SJSA1 (cell line): ENCODE measurements at regions not wholly inside any gene's neighbourhood (a gene's known extent, or its start where the extent isn't known, plus 50 kb on each side); places are given as distances from the start of the nearest gene placed in this dataset.
A peak's percentile ranks its signal among the peaks of the same experiment; 100 is the strongest.
"Not testable (repeated sequence)": the region's sequence is repeated elsewhere in the genome, so short reads cannot be mapped to it uniquely, and the experiment has no call there.

Experiments used
- DNase-seq, 2 experiments: peaks; one replicate each; pipeline ENCODE4 v3.0.0-alpha.2; 2015 to 2020; ENCODE audit warnings: low spot score in 2 of 2, low read depth in 1 of 2
- H3K27ac ChIP-seq: fragments of 250-450 bp; sonication (Bioruptor Pico); 2 replicates; pipeline ENCODE4 v1.5.1; 2020; ENCODE audit warnings: mild to moderate bottlenecking, moderate library complexity
- H3K27me3 ChIP-seq: fragments of 250-450 bp; sonication (Bioruptor Pico); replicated peaks from 2 replicates; pipeline ENCODE4 v1.5.1; 2020; ENCODE audit warnings: mild to moderate bottlenecking, moderate library complexity
- H3K36me3 ChIP-seq: fragments of 250-450 bp; sonication (Bioruptor Pico); 2 replicates; pipeline ENCODE4 v1.5.1; 2020; ENCODE audit warnings: mild to moderate bottlenecking
- H3K4me1 ChIP-seq: fragments of 250-450 bp; sonication (Bioruptor Pico); replicated peaks from 2 replicates; pipeline ENCODE4 v1.6.1; 2021; ENCODE audit warnings: mild to moderate bottlenecking
- H3K4me3 ChIP-seq: fragments of 250-450 bp; sonication (Bioruptor Pico); 2 replicates; pipeline ENCODE4 v1.5.1; 2020; ENCODE audit warnings: mild to moderate bottlenecking
- H3K9me3 ChIP-seq: fragments of 250-450 bp; sonication (Bioruptor Pico); replicated peaks from 2 replicates; pipeline ENCODE4 v1.5.1; 2020; ENCODE audit warnings: mild to moderate bottlenecking

DNA sequence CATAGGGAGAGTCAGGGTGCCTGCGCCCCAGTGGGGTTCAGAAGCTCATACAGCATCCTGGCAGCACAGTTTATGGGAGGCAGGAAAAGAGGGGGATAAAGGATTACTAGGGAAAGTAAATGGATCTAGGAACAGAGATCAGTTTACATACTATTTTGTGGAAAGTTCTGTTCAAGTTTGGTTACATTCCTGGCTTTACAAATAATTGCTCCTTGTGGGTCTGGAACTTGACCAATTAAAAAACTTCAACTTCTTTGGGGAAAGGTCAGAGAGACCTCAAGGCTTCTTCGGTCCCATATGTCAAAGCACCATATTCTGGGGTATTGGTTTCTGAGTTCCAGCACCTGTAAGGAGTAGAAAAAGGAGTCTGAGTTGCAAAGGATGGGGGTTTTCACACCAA is 64.1 kb downstream of the ZDHHC19 start:
- no peak overlapping the region for H3K4me3 ChIP-seq
- no peaks in the 10 kb centered on the region; the same call in none of the 2 replicates for H3K4me1 ChIP-seq
- no peak overlapping the region for H3K27ac ChIP-seq
- no peaks in the 10 kb centered on the region for H3K9me3 ChIP-seq
- H3K27me3 ChIP-seq, result no peaks in the 10 kb centered on the region
- DNase-seq, result no peak
- H3K36me3 ChIP-seq, result no peaks in the 10 kb centered on the region

DNA sequence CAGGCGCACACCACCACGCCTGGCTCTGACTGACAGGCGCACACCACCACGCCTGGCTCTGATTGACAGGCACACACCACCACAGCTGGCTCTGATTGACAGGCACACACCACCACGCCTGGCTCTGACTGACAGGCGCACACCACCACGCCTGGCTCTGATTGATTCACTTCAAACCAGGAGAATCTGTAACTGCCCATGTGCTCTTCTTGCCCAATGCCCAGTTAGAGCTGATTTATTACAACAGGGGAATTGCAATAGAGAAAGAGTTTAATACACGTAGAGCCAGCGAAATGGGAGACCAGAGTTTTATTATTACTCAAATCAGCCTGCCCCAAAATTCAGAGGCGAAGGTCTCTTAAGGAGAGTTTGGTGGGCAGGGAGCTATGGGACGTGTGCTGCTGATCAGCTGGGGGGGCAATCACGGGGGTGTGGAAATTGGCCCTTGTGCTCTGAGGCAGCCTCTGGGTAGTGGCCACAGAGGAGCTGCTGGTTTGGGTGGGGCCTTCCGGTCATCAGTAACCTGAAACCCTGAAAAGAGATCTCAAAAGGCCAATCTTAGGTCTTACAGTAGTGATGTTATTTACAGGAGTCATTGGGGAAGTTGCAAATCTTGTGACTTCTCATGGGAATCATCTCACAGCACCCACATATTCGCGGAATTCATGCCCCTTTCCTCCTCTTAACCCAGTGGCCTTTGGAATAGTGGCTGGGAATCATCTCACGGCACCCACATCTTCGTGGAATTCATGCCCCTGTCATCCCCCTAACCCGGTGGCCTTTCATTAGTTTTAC is 63.8 kb upstream of the TFRC start:
- DNase-seq, result no peak
- Histone ChIP-seq H3K4me3 (no peak overlapping the region), H3K27ac (no peak overlapping the region), H3K4me1 (no peaks in the 10 kb centered on the region; the same call in none of the 2 replicates), H3K27me3 (no peaks in the 10 kb centered on the region), H3K36me3 (no peaks in the 10 kb centered on the region), H3K9me3 (no peaks in the 10 kb centered on the region)

DNA sequence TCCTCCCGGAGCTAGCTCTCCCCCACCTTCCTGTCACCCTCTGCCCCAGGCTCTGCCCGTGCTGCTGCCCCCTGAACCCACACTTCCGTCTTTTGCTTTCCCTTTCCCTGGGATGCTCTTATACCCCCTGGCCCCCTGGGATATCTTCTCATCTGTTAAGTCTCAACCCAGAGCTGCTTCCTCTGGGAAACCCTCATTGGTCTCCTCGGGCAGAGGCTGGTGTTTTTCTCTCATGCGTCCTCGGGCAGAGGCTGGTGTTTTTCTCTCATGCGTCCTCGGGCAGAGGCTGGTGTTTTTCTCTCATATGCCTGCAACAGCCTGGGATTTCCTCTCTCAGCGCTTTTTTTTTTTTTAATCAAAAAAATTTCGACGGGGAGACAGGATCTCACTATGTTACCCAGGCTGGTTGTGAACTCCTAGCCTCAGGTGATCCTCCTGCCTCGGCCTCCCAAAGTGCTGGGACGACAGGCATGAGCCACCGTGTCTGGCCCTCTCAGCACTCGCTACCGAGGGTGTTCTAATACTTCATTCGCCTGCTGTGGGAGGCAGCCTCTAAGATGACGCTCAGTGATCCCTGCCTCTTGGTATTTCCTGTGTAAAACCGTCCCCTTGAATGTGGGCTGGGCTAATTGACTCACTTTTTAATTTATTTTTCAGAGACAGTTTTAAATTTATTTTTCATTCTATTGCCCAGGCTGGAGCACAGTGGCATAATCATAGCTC is 62.7 kb upstream of the TFRC start:
- H3K4me1 ChIP-seq, result no peaks in the 10 kb centered on the region; the same call in none of the 2 replicates
- peak in 1 of 2 experiments; percentile 17 for DNase-seq
- H3K36me3 ChIP-seq, result no peaks in the 10 kb centered on the region
- no peaks in the 10 kb centered on the region for H3K27me3 ChIP-seq
- H3K4me3 ChIP-seq, result no peak overlapping the region
- no peak overlapping the region for H3K27ac ChIP-seq
- no peaks in the 10 kb centered on the region for H3K9me3 ChIP-seq

DNA sequence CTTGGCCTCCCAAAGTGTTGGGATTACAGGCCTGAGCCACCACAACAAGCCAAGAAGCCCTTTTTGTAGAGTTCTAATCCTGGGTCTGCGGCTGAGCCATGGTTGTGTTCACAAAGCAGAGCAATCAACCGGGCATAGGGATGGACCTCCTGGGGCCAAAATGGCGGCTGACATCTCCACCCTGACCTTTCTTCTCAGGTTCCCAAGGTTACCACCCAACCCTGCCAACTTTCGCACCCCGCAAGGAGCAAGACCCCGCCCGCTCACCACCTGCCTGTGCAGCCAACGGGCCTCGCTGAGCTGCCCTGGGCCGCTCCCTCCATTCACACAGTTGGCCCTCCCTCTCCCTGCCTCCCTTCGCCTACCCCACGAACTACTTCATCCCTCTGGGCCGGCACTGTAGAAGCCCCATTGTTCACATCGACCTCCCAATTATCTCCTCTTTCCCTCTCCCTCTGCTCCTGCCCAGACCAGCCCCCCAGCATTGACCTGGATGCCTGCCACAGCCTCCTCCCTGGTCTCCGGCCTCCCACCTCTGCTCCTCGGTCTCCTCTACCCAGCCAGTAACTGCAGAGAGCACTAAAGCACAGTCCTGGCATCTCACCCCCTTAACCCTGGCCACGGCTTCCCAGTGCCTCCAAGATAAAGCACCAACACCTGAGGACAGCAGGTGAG is 62.0 kb upstream of the TFRC start:
- Histone ChIP-seq H3K36me3 (no peaks in the 10 kb centered on the region), H3K4me3 (no peak overlapping the region), H3K9me3 (no peaks in the 10 kb centered on the region), H3K27me3 (no peaks in the 10 kb centered on the region), H3K4me1 (no peaks in the 10 kb centered on the region; the same call in none of the 2 replicates), H3K27ac (no peak overlapping the region)
- no peak for DNase-seq

DNA sequence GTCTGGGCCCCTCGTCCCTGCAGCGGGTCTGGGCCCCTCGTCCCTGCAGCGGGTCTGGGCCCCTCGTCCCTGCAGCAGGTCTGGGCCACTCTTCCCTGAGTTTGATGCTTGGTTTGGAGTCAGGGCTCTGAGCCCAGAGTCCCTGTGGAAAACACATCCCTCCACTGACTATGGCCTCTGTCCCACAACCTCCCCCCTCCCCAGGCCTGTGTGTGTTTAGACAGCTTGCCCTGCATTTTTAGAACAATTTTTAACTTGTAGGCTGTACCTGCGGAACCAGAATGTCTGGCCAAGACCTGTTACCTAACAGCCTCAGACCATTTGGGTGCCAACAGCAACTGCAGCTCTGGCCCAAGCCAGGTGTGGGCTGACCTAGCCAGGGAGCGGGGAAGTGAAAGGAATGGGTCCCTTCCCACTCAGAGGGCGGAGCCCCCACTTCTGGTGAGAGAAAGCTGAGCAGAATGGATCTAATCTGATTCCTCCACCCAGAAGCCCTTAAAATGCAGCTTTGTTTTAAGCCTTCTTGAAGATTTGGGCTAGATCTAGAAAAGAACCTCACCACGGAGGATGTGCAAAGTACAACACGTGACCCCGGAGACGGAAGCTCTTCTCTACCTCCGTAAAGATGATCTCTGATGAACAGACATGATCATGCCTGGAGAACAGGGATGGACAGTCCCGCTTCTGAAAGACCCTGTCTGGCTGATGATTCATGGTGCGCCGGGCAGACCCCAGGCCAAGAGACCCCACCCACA is 60.5 kb upstream of the TFRC start:
- no peak for DNase-seq
- no peaks in the 10 kb centered on the region; the same call in none of the 2 replicates for H3K4me1 ChIP-seq
- H3K36me3 ChIP-seq, result no peaks in the 10 kb centered on the region
- H3K27me3 ChIP-seq, result no peaks in the 10 kb centered on the region
- H3K9me3 ChIP-seq, result no peaks in the 10 kb centered on the region
- no peak overlapping the region for H3K4me3 ChIP-seq
- no peak overlapping the region for H3K27ac ChIP-seq

DNA sequence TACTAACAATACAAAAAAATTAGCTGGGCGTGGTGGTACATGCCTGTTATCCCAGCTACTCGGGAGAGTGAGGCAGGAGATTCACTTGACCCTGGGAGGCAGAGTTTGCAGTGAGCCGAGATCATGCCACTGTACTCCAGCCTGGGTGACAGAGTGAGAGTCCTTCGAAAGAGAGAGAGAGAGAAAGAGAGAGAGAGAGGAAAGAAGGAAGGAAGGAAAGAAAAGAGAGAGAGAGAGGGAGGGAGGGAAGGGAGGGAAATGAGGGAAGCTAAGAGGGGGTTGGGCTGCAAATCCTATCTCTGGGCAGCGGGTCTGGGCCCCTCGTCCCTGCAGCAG is 59.9 kb upstream of the TFRC start:
- H3K9me3 ChIP-seq, result no peaks in the 10 kb centered on the region
- H3K36me3 ChIP-seq, result no peaks in the 10 kb centered on the region
- DNase-seq, result no peak
- H3K4me3 ChIP-seq, result no peak overlapping the region
- H3K27me3 ChIP-seq, result no peaks in the 10 kb centered on the region
- H3K4me1 ChIP-seq, result no peaks in the 10 kb centered on the region; the same call in none of the 2 replicates
- H3K27ac ChIP-seq, result no peak overlapping the region

DNA sequence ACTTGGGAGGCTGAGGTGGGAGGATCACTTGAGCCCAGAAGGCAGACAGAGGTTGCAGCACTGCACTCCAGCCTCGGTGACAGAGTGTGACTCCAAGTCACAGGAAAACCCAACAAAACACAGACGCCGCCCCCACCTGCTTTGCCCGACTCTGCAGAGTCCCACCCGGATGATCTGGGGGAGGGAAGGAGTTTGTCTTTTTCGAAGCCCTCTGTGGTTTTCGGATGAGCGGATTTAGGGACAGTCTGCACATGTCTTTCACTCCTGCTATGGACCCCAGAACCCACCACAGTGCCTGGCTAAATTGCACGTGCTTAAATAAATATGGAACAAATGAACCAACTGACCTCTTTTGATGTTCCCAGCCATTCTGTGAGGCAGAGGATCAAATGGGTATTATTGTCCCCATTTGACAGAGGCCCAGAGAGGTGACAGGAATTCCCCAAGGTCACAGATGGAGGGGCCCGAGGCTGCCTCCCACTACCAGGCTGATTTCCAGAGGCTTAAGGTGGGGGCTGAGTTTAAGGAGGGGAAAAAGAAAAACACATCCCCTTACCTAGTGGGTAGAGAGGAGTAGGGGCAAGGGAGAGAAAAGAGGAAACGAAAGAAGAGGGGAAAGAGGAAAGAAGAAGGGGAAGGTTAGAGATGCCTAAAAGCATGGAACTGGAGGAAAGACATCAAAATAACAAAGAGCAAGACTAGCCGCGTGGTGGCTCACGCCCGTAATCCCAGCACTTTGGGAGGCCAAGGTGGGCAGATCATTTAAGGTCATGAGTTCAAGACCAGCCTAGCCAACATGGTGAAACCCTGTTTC is 59.4 kb upstream of the TFRC start:
- Histone ChIP-seq H3K36me3 (no peaks in the 10 kb centered on the region), H3K27ac (no peak overlapping the region)

DNA sequence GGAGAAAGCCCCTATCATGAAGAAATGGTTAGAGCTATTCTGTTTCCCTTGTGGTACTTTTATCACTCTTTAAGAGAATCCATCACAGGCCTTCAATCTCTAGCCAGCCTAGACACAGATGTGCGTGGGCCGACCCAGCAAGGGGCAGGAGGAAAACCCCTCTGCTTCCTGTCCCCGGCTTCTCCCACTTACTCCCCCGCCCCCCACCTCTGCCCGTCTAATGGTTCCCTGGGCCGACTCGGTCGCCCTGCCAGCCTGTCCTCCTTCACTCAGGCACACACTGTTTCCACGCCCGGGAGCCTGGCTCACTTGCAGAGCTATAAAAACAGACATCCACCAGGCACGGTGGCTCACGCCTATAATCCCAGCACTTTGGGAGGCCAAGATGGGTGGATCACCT is 58.3 kb upstream of the TFRC start:
- Histone ChIP-seq H3K27me3 (no peaks in the 10 kb centered on the region), H3K4me3 (no peak overlapping the region), H3K27ac (no peak overlapping the region), H3K4me1 (no peaks in the 10 kb centered on the region; the same call in none of the 2 replicates), H3K9me3 (no peaks in the 10 kb centered on the region), H3K36me3 (no peaks in the 10 kb centered on the region)
- no peak for DNase-seq

More for the DNA sequence above, 59.4 kb upstream of the TFRC start:
- DNase-seq, result no peak
- Histone ChIP-seq H3K9me3 (no peaks in the 10 kb centered on the region), H3K27me3 (no peaks in the 10 kb centered on the region), H3K4me1 (no peaks in the 10 kb centered on the region; the same call in none of the 2 replicates), H3K4me3 (no peak overlapping the region)

DNA sequence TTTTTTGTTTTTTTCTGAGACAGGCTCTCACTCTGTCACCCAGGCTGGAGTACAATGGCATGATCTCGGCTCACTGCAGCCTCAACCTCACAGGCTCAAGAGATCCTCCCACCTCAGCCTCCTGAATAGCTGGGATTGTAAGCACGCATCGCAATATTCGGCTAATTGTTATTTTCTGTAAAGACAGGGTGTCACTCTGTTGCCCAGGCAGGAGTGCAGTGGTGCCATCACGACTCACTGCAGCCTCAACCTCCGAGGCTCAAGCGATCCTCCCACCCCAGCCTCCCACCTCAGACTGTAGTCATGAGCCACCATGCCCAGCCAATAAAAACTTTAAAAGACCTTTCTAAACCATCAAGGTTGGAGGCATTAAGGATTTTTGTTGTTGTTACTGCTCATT is 57.4 kb upstream of the TFRC start:
- H3K27ac ChIP-seq, result no peak overlapping the region
- no peaks in the 10 kb centered on the region for H3K36me3 ChIP-seq
- H3K9me3 ChIP-seq, result no peaks in the 10 kb centered on the region

DNA sequence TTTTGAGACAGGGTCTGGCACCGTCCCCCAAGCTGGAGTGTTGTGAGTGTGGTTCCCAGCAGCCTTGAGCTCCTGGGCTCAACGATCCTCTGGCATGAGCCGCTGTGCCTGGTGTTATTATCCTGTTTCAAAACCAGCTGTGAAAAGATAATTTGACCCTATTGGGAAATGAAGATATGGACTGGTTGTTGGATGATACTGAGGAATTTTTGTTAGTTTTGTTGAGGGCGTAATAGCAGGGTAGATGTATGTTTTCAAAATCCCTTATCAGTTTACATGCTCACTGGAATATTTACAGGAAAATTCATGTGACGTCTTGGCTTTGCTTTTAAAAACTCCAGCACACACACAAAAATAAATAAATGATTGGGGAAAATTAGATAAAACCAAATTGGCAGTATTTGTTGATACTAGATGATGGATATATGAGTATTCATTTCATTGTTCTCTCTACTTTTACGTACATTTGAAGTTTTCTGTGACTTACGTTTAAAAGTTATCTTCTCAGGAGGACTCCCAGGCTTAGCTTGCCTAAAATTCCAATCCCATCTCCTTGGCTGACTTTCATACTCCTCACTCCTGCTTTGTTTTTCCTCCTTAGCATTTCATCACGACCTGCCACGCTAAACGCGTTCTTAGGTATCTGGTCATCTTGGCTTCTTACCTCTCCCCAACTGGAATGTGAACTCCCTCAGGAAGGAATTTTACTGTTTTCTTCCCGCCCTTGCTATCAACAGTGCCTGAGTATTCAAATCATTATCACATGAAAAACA is 56.8 kb upstream of the TFRC start:
- Histone ChIP-seq H3K27me3 (no peaks in the 10 kb centered on the region), H3K27ac (no peak overlapping the region), H3K36me3 (no peaks in the 10 kb centered on the region), H3K9me3 (no peaks in the 10 kb centered on the region), H3K4me3 (no peak overlapping the region), H3K4me1 (no peaks in the 10 kb centered on the region)
- no peak for DNase-seq

More for the DNA sequence above, 57.4 kb upstream of the TFRC start:
- no peak for DNase-seq
- Histone ChIP-seq H3K27me3 (no peaks in the 10 kb centered on the region), H3K4me1 (no peaks in the 10 kb centered on the region; the same call in none of the 2 replicates), H3K4me3 (no peak overlapping the region)

DNA sequence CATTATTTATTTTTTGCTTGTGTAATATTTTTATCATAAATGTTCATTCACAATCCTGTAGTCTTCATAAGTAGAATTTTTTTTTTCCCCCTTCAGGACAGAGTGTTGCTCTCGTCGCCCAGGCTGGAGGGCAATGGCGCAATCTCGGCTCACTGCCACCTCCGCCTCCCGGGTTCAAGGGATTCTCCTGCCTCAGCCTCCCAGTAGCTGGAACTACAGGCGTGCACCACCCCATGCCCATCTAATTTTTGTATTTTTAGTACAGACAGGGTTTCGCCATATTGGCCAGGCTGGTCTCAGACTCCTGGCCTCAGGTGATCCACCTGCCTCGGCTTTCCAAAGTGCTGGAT is 54.7 kb upstream of the TFRC start:
- H3K27ac ChIP-seq, H3K9me3 ChIP-seq, H3K36me3 ChIP-seq, H3K4me1 ChIP-seq, DNase-seq, H3K27me3 ChIP-seq, H3K4me3 ChIP-seq: not testable (repeated sequence)
